ENCODE measurements at regions not wholly inside any gene's neighbourhood (a gene's known extent, or its start where the extent isn't known, plus 50 kb on each side); places are given as distances from the start of the nearest gene placed in this dataset.

GRCh38 chr2:123154195-123154594 lies 870.9 kb upstream of the CNTNAP5 start:
- no peak for TF ChIP-seq CTCF (conservative IDR thresholded peaks at IDR 0.05)
- H3K27ac ChIP-seq = no peak overlapping the region

GRCh38 chr2:123157016-123157415 lies 868.1 kb upstream of the CNTNAP5 start:
- no peak for TF ChIP-seq CTCF (conservative IDR thresholded peaks at IDR 0.05)
- H3K27ac ChIP-seq = peak overlapping the region; percentile 19; the same call in 1 of the 2 replicates

GRCh38 chr2:123162400-123163016 lies 862.6 kb upstream of the CNTNAP5 start:
- no peak overlapping the region for H3K27ac ChIP-seq
- no peak for TF ChIP-seq CTCF (conservative IDR thresholded peaks at IDR 0.05)

GRCh38 chr2:123163398-123163797 lies 861.7 kb upstream of the CNTNAP5 start:
- TF ChIP-seq CTCF (conservative IDR thresholded peaks at IDR 0.05) = no peak
- no peak overlapping the region for H3K27ac ChIP-seq

GRCh38 chr2:123164216-123164615 lies 860.9 kb upstream of the CNTNAP5 start:
- H3K27ac ChIP-seq = no peak overlapping the region
- TF ChIP-seq CTCF (conservative IDR thresholded peaks at IDR 0.05) = no peak

GRCh38 chr2:123165616-123166015 lies 859.5 kb upstream of the CNTNAP5 start:
- H3K27ac ChIP-seq = no peak overlapping the region
- TF ChIP-seq CTCF (conservative IDR thresholded peaks at IDR 0.05) = no peak

GRCh38 chr2:123179526-123179925 lies 845.6 kb upstream of the CNTNAP5 start:
- TF ChIP-seq CTCF (conservative IDR thresholded peaks at IDR 0.05) = no peak
- no peak overlapping the region for H3K27ac ChIP-seq

Data from VCaP (cell line).